Cardiac fibroblast (primary cell): ENCODE measurements at regions not wholly inside any gene's neighbourhood (a gene's known extent, or its start where the extent isn't known, plus 50 kb on each side); places are given as distances from the start of the nearest gene placed in this dataset.

ENCODE experiments used
- DNase-seq, 2 donors: peaks; one replicate each; pipeline versions ENCODE4 v3.0.0 to v3.0.0-alpha.2; 2010; ENCODE audit warnings: low read depth in 2 of 2
- H3K4me3 ChIP-seq, 2 donors: replicated peaks in 1 of 2; 1 replicate in 1 of 2; 2 replicates in 1 of 2; pipeline ENCODE4 v1.5.1; 2011; ENCODE audit warnings: low read depth in 2 of 2, low read length in 2 of 2, mild to moderate bottlenecking in 2 of 2, moderate library complexity in 1 of 2
- TF ChIP-seq, protein P1 (sequence below): IDR thresholded peaks from one replicate; pipeline ENCODE4 v1.5.1; 2011; ENCODE audit warnings: low read depth, mild to moderate bottlenecking, low read length, inconsistent platforms

DNA sequence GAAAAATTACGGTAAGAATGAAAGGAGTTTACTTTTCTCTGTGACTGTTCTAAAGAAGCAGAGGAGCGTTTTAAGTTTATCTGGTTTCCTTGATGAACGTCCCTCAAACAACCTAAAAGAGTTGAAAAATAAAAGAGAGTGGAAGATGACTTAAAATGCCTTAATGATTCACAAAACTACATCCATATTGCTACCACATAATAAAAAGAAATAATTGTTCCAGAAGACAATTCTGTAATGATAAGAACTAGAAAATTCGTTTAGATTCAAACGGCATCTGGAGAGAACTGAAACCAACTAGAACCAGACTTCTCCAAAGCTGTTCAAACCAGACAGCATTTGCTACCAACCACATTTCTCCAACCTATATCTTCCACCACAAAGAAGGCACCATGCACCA, 68.1 kb downstream of the TEKT4 start:
- TF ChIP-seq, protein P1, sequence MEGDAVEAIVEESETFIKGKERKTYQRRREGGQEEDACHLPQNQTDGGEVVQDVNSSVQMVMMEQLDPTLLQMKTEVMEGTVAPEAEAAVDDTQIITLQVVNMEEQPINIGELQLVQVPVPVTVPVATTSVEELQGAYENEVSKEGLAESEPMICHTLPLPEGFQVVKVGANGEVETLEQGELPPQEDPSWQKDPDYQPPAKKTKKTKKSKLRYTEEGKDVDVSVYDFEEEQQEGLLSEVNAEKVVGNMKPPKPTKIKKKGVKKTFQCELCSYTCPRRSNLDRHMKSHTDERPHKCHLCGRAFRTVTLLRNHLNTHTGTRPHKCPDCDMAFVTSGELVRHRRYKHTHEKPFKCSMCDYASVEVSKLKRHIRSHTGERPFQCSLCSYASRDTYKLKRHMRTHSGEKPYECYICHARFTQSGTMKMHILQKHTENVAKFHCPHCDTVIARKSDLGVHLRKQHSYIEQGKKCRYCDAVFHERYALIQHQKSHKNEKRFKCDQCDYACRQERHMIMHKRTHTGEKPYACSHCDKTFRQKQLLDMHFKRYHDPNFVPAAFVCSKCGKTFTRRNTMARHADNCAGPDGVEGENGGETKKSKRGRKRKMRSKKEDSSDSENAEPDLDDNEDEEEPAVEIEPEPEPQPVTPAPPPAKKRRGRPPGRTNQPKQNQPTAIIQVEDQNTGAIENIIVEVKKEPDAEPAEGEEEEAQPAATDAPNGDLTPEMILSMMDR = no peak
- H3K4me3 ChIP-seq = no peak overlapping the region
- DNase-seq = no peak

- H3K4me3 ChIP-seq = no peak overlapping the region
- TF ChIP-seq, protein P1 = no peak
- no peak for DNase-seq
These were observed 76.1 kb downstream of the TEKT4 start for GRCh38 chr2:94947097-94948016.

DNA sequence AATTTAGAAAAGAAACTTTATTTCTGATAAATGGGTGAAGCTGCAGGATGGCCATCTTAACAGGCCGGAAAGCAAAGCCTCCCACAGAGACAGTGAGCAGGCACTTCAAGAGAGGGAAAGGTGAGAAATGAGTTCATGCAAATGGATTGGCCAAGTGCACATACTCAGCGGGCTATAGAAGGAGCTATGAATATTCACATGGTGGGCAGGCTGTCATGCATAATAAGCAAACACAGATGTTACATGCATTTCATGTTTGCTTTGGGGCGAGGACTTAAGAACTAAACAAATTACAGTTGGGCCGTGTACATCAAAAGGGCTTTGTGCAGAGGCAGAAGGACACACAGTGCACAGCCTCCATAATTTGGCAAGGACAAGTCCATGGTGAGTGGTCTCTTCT, 69.8 kb upstream of the MAL start:
- no peak for DNase-seq
- TF ChIP-seq, protein P1 = no peak
- H3K4me3 ChIP-seq = no peak overlapping the region

- no peak overlapping the region for H3K4me3 ChIP-seq
- TF ChIP-seq, protein P1 = peak; percentile 88
- peak; percentile 44 to 46 for DNase-seq
These were observed 68.6 kb upstream of the MAL start for GRCh38 chr2:94956797-94957391.

- DNase-seq = no peak
- no peak overlapping the region for H3K4me3 ChIP-seq
- TF ChIP-seq, protein P1 = no peak
These were observed 67.3 kb upstream of the MAL start for GRCh38 chr2:94958245-94958644.

- DNase-seq = no peak
- TF ChIP-seq, protein P1 = no peak
- no peak overlapping the region for H3K4me3 ChIP-seq
These were observed 65.2 kb upstream of the MAL start for GRCh38 chr2:94960266-94960665.
